Stimulated activated CD8-positive, alpha-beta memory T cell treated with anti-CD3 and anti-CD28 coated beads, Interleukin-4, amount 100 ng/mL, for 48 hours (primary cell): ENCODE measurements at regions not wholly inside any gene's neighbourhood (a gene's known extent, or its start where the extent isn't known, plus 50 kb on each side); places are given as distances from the start of the nearest gene placed in this dataset.
"Not testable (repeated sequence)": the region's sequence is repeated elsewhere in the genome, so short reads cannot be mapped to it uniquely, and the experiment has no call there.

Source experiments
- DNase-seq: peaks from one replicate; pipeline ENCODE4 v3.0.0-alpha.2; 2020

DNA sequence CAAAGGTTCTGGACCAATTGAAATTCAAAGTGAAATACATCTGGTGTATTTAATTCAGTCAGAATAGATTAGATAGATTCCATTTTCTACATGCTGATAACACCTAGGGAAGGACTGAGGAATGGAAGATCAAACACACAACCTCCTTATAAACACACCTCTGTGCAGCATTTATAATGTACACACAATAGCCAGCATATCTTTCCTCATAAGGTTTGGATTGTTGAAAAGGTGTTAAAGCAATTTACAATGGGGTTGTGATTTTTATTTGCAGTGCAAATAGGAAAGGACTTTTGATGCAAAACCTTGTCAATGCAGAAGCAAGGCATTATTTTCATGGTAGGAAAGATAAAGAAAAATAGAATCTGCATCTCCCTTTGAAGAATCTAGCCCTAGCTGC, 448.9 kb upstream of the KCNMB2 start:
- DNase-seq = no peak

DNA sequence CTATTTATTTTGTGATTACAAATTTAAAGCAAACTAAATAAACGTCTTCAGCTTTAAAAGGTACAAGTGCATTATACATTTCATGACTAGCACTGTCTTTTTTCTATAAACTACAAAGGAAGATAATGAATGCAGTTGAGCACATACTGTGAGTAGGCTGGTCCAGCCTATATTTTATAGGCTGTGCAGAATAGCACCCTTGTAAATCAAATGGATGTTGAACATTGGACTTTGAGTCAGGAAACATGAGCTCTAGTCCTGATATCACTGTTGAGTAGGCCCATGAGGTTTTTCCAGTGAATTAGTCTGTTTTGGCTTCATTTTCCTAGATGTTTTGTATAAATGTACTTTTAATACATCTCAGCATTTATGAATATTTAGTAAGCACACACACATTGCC, 447.3 kb upstream of the KCNMB2 start:
- no peak for DNase-seq

DNA sequence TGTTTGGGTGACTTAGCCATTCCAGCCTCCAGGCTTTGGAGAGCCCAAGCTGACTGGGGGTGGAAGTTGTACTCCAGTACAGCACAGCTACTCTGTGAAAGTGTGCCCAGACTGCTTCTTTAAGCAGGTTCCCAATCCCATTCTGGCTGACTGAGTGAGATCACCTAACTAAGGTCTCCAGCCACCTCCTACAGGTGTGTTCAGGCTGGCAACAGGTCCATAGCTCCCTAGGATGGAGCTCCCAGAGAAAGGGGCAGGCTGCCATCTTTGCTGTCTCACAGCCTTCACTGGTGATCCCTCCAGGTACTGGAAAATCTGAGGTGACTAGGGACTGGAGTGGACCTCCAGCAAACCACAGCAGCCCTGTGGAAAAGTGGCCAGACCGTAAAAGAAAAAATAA, 445.3 kb upstream of the KCNMB2 start:
- DNase-seq = no peak

DNA sequence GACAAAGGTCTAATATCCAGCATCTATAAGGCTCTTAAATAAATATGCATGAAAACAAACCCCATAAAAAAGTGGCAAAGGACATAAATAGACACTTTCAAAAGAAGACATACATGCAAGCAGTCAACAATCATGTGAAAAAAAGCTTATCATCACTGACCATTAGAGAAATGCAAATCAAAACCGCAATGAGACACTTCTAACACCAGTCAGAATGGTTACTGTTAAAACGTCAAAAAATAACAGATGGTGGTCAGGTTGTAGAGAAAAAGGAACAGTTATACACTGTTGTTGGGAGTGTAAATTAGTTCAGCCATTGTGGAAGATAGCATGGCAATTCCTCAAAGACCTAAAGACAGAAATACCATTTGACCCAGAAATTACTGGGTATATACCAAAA, 440.7 kb upstream of the KCNMB2 start:
- no peak for DNase-seq

DNA sequence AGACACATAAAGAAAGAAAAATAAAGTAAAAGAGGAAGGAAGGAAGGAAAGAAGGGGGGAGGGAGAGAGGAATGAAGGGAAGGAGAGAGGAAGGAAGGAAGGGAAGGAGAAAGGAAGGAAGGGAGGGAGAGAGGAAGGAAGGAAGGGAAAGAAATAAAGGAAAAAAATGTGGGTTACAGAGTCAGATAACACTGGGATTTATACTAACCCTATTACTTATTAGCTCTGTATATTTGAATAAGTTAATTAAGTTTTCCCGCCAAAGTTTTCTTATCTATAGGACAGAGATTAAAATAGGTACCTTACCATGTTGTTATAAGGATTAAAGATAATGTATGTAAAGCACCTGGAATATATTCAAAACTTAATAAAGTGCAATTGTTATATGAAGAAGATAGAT, 439.3 kb upstream of the KCNMB2 start:
- DNase-seq = no peak

DNA sequence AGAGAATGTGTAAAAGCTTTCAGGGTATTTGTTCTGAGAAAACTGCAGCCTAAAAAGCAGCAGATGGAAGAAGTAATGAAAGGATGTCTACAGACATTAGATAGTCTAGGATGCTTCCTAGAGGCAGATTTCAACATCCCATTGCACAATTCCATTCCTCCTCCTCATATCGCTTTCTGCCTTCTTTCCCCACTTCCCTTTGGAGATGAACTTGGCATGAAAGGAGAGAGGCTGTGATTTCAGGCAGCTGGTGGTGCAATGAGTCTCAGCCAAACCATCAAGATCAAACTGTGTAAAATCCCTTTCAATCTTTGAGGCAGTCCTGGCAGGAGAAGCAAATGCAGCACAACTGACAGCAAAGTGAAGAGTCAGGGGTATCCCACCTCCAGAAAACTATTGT, 438.7 kb upstream of the KCNMB2 start:
- no peak for DNase-seq

DNA sequence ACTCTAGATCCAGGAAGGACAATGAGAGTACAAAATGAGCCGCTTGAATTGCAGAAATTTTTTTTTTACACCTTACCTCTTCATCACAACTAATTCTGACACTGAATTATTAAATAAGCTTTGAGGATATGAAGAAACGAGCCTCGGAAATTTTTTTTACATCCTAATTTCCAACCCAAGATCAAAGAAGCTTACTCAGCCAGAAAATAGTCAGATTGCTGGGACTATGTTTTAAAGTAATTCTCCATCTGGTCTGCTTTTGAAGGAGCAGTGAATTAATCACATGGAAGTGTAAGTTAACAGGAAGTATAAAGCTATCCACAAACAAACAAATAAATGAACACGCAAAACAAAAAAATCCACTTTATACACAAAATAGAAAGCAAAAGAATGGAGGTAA, 437.0 kb upstream of the KCNMB2 start:
- DNase-seq = no peak

DNA sequence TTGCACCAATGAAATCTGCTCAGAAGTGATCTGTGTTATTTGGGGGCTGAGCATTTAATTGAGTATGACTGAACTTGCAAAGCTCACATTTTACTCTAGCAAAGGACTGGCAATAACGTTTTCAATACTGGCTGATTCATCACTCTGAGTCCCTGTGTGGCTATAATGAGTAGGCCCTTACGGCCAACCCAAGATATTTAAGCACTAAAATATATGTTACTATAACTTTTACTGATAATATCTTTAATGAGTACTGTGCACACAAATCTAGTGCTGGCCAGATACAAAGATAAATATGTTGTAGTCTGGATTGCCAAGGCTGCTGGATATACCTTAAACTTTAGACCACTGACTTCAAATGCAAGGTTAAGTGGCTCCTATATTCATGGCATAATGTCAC, 436.4 kb upstream of the KCNMB2 start:
- DNase-seq = no peak

DNA sequence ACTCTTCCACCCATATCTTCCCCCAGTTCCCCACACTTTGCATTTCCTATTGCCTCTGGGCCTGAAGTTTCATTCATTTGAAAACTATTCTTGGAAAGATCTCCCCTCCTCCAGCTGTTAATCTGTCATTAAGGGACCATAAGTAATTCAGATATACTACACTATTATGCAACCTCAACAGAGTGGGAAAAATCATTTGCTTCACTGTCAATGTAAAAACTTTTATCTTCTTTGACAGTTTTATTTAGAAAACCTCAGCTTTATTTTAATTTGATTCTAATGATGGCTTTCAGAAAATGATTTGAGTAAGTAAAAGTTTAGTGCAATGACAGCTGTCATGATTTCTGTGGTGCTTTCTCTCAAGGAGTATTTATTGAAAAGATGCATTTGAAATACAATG, 435.3 kb upstream of the KCNMB2 start:
- DNase-seq = no peak

DNA sequence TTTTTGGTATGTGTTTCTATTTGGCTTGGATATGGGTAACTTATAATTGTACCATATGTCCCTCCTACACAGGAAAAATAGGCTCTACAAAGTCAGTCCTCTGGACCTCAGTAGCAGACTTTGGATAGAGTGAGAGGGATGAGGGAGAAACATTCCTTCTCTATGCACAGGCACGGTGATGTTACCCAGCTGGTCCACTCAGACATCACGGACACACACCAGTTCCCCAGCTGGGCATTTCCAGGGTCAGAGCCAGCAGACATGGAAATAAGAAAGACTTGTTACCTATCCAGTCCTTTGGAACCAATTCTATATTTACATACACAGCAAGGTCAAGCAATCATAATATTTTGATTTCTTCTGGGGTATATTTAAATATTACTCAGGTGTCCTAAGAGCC, 433.1 kb upstream of the KCNMB2 start:
- no peak for DNase-seq

DNA sequence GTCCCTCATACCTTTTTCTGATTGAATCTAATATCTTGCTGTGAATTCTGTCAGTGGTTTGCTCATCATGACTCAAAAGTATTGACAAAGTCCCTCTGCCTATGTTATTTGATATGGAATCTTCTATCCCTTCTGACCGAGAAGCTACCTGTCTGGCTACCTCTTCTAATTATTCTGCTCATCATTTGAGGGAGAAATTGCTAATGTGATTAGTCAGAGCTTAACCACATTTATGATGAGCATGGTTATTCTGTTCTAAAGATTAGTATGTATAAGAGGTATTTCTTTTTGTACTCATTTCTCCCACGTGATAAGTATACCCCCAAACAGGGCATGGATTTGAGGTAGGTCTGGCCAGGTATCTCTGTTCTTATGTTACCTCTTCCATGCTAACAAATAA, 428.4 kb upstream of the KCNMB2 start:
- no peak for DNase-seq

DNA sequence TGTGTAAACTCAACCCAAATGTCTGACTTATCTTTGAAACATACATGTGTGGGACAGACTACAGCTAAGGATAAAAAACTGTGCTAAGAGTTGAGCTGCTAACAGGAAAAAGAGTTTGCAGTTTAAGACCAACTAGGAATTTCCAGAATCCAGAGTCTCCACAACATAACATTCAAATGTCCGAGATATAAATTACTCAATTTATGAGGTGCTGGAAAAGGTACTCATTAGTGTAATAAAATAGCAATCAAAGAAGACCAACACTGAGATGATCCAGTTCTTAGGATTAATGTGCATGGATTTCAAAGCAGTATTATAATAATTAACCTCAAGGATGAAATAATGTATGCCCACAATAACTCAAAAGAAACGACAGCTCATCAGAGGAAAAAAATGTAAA, 426.5 kb upstream of the KCNMB2 start:
- DNase-seq = no peak

DNA sequence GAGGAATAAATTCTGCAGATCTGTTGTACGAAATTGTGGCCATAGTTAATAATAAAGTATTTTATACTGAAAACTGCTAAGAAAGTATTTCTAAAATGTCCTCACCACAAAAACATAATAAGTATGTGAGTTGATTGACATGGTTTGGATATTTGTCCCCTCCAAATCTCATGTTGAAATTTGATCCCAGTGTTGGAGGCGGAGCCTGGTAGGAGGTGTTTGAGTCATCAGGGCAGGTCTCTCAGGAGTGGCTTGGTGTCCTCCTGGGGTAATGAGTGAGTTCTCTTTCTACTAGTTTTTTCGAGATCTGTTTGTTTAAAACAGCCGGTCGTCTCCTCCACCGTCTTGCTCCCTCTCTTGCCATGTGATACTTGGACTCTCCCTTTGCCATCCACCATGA, 424.1 kb upstream of the KCNMB2 start:
- DNase-seq = no peak

DNA sequence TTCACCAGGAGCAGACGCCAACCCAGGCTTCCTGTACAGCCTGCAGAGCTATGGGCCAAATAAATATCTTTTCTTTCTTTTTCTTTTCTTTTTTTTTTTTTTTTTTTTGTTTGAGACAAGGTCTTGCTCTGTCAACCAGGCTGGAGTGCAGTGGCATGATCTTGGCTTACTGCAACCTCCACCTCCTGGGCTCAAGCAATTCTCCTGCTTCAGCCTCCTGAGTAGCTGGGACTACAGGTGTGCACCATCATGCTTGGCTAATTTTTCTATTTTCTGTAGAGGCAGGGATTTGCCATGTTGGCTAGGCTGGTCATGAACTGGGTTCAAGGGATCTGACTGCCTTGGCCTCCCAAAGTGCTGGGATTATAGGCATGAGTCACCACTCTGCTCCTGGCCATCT, 423.7 kb upstream of the KCNMB2 start:
- not testable (repeated sequence) for DNase-seq

DNA sequence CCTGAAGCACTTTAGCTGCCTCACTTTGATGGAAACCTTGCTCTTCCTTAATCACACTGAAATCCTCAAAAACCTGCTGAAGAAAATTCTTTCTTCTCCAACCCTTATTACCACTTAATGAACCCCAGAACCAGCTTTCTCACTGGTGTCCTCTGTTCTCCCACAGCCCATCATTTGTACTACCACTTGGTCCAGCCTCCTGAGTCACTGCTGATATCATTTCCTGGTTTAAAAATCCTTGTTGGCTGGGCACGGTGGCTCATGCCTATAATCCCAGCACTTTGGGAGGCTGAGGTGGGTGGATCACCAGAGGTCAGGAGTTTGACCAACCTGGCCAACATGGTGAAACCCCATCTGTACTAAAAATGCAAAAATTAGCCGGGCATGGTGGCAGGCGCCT, 418.6 kb upstream of the KCNMB2 start:
- DNase-seq = no peak

DNA sequence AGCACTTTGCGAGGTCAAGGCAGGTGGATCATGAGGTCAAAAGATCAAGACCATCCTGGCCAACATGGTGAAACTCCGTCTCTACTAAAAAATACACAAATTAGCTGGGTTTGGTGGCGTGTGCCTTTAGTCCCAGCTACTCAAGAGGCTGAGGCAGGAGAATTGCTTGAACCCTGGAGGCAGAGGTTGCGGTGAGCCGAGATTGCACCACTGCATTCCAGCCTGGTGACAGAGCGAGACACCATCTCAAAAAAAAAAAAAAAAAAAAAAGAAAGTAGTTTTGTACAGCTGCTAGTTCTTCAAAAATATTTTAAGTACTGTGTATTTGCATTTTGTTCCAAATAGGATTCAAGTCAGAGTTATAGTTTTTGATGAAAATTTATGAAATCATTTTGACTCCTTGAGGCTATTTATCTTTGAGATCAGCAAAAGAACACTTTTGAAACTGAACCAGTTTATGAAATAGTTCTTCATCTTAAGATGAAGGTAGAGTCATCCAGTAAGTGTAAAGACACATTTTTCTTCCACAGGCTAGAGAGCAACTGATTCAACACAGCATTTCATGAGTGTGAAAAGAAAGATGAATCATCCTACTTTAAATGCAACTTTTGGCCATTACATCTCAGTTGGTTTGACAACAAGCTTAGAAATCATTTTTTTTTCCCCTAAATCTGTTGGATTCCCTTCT, 416.5 kb upstream of the KCNMB2 start:
- DNase-seq = not testable (repeated sequence)

DNA sequence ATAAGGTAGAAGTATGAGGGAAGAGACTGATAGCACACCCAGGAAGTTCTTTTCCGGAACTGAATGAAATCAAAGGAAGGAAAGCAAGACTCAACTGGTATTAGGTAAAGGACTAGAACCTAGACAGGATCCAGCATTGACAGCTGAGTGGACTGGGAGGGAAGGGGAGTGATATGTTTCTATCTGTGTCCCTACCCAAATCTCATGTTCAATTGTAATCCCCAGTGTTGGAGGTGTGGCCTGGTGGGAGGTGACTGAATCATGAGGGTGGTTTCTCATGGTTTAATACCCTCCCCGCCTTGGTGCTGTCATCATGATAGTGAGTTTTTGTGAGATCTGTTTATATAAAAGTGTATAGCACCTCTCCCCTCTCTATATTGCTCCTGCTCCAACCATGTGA, 415.9 kb upstream of the KCNMB2 start:
- DNase-seq = no peak

DNA sequence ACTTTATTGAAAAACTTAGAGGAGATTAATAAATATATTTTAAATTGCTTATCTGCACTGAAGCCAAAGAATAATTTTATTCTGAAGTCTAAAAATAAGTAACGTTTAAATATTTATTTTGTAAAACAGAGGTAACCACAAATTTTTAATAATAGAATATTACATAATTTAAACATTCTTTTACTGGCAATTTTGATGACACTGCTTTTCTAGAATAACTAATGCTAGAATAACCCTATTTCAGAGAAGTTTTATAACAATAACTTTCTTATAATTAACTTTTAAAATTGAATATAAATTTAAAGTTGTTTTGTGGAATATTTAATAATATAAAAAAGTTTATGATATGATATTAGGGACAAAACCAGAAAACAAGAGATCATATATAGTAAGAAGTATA, 409.6 kb upstream of the KCNMB2 start:
- DNase-seq = no peak

DNA sequence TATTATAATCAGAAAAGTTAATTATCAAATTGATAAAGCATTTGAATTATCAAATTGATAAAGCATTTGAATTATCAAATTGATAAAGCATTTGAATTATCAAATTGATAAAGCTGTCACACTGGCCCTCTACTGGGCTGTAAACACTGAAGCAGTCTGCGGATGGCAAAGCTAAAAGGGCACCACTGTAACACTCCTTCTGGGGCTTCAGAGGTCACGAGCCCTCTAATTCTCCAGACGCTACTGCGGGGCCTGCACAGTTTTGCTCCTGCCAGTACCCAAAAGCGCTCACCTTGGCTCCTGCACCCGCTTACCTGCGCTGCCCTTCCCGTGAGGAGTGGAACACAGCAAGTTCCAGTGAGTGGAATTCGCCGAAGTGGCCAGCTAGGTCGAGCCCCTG, 409.0 kb upstream of the KCNMB2 start:
- DNase-seq = no peak

DNA sequence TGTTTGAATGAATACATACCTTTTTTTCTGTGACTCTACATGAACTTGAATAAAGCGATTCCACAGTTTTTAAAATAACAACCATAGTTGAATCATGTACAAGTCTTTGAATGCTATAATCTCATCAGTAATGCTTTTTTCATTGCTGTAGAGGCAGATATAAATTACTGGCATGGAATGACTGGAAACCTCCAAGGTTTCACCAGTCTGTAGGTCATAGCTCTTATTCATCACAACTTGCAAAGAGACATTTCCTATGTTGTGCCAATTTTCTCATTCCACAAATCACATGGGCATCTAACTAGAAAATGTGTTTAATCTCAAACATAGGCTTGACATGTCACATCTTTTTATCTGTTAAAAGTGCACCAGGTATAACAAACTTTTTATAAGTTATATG, 407.1 kb upstream of the KCNMB2 start:
- DNase-seq = no peak

DNA sequence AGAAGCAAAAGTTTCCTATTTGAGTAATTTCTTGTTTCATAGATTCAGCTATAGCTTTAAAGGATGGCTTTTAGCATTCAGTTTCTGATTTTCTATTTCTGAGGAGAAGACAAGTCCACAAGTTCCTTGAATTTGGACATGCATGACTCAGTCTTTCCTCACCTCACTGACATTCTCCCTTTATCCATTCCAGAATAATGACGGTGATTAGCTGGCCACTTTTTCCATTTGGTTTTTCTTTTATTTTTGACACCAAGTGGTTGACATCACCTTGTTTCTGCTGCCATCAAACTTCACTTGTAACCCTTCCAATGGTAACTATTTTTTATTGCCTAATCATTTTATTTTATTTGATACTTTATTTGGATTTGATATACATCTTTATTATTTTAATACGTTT, 404.4 kb upstream of the KCNMB2 start:
- DNase-seq = no peak

DNA sequence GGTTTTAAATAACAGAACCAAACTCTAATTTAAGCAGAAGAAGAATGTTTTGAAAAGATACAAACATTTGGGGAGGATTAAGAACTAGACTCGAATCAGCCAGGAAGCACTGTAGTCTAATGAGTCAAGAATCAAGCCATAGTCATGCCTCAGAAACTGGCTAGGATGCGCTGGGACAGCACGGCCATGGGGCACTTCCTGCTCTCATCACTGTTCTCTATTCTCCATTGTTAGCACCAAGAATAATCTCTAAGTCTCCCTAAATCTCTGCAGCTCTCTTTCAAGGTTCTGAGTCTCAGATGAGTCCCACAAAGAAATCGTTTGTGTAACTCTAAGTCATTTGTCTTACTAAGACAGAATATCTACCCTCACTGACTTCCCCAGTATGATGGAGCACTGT, 399.0 kb upstream of the KCNMB2 start:
- no peak for DNase-seq

DNA sequence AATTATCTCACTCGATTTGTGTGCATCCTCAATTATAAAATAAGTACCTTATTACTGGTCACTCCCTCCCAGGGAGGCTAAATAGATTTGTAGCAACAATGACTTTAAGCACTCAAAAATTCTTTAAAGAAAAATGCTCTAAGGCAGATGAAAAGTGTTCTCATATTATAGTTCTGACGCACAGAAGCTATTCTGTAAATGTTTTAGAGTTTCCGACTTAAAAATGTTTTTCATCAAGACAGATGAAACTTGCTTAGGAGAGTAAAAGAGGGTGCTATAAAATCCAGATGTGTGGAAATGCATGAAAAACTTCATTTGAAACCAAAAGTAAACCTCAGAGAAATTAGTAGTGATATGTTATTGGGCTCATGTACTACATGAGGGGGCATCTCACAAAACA, 398.4 kb upstream of the KCNMB2 start:
- DNase-seq = no peak

DNA sequence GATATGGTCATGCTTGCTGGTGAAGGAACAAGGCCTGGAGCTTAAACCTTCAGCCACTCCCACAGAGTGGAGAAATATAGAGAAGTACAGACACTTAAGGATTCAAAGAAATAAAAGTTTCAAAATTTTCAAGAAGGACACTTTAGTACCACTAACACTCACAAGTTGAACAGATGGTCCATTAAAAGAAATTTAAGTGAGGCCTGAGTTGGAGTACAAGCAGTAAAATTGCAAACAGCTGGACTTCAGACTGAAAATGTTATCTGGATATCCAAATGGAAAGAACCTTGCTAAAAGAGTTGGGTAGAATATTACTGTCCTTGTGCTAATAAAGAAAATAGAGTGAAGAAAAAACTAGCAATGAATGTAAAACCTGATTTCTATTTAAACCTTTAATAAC, 397.1 kb upstream of the KCNMB2 start:
- no peak for DNase-seq

DNA sequence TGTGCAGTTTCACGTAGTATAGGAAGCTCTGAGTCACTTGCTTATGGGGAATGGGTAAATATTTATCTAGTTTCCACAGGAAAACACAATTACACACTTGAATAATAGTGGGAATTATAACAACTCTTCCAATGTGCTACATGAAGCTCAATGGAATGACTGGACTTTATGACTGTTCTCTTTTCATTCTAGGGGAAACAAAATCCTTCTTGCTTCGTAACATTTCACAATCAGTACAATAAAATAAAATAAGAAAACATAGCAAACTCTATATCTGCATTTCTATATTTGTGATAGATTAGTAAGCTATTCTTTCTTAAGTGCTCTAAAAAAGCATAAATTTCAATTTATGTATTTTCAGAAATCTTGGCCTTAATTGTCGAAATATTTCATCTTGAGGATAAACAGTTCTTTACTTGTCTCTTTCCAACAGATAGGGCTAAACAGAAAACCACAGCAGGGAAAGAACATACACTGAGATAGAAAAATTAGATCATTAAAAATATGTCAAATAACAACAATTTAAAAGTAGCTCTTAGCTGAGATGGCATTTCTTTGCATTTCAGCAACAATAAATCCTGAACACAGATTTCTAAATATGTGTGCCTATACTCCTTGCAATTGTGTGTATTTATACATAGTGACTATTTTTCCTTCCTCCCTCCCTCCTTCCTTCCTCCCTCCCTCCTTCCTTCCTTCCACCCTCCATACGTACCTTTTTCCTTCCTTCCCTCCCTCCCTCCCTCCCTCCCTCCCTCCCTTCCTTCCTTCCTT, 395.5 kb upstream of the KCNMB2 start:
- no peak for DNase-seq
